ENCODE measurements at regions not wholly inside any gene's neighbourhood (a gene's known extent, or its start where the extent isn't known, plus 50 kb on each side); places are given as distances from the start of the nearest gene placed in this dataset.

- no peak overlapping the region for H3K27ac ChIP-seq (ENCODE audit: low read length)
- no peak for DNase-seq
- no peak overlapping the region for H2AFZ ChIP-seq (ENCODE audit: low read length)
- no peaks in the 10 kb centered on the region for H4K20me1 ChIP-seq (ENCODE audit: insufficient read depth, low read length)
- H3K4me1 ChIP-seq (ENCODE audit: low read length) = no peaks in the 10 kb centered on the region
- H3K36me3 ChIP-seq (replicated peaks; ENCODE audit: insufficient read depth, low read length) = no peaks in the 10 kb centered on the region
- no peaks in the 10 kb centered on the region for H3F3A ChIP-seq (ENCODE audit: insufficient read depth, low read length)
- no peak overlapping the region for H3K4me2 ChIP-seq (ENCODE audit: low read depth, low read length)
- no peaks in the 10 kb centered on the region for H3K9me2 ChIP-seq (replicated peaks; ENCODE audit: insufficient read depth, low read length)
- H3K9ac ChIP-seq (ENCODE audit: low read length) = no peak overlapping the region
- TF ChIP-seq EZH2phosphoT487 (IDR thresholded peaks at IDR 0.05; ENCODE audit: low read length) (no peak), CTCF (IDR thresholded peaks at IDR 0.05; ENCODE audit: low read length) (no peak), EZH2 (optimal IDR thresholded peaks at IDR 0.05; ENCODE audit: low read depth, low read length) (no peak)
- no peaks in the 10 kb centered on the region for H3K79me2 ChIP-seq (ENCODE audit: low read length)
- no peaks in the 10 kb centered on the region for H3K9me3 ChIP-seq (replicated peaks; ENCODE audit: insufficient read depth, low read length)
- no peak overlapping the region for H3K4me3 ChIP-seq (ENCODE audit: low read length)
- no peaks in the 10 kb centered on the region for H3K27me3 ChIP-seq (replicated peaks; ENCODE audit: insufficient read depth, low read length)
Observed at GRCh38 chr3:84100861-84101260, 857.9 kb upstream of the CADM2 start.

GRCh38 chr3:84108442-84108971 is 850.3 kb upstream of the CADM2 start:
- Histone ChIP-seq H4K20me1 (ENCODE audit: insufficient read depth, low read length) (no peaks in the 10 kb centered on the region), H3K4me3 (ENCODE audit: low read length) (no peak overlapping the region), H3K4me1 (ENCODE audit: low read length) (no peaks in the 10 kb centered on the region), H3K27me3 (replicated peaks; ENCODE audit: insufficient read depth, low read length) (no peaks in the 10 kb centered on the region), H3K27ac (ENCODE audit: low read length) (no peak overlapping the region), H3K9me3 (replicated peaks; ENCODE audit: insufficient read depth, low read length) (no peaks in the 10 kb centered on the region), H3K79me2 (ENCODE audit: low read length) (no peaks in the 10 kb centered on the region), H3K9me2 (replicated peaks; ENCODE audit: insufficient read depth, low read length) (no peaks in the 10 kb centered on the region), H3F3A (ENCODE audit: insufficient read depth, low read length) (no peaks in the 10 kb centered on the region), H3K4me2 (ENCODE audit: low read depth, low read length) (no peak overlapping the region), H3K36me3 (replicated peaks; ENCODE audit: insufficient read depth, low read length) (no peaks in the 10 kb centered on the region), H2AFZ (ENCODE audit: low read length) (no peak overlapping the region), H3K9ac (ENCODE audit: low read length) (no peak overlapping the region)
- no peak for DNase-seq
- no peak for TF ChIP-seq EZH2phosphoT487 (IDR thresholded peaks at IDR 0.05; ENCODE audit: low read length)
- no peak for TF ChIP-seq CTCF (IDR thresholded peaks at IDR 0.05; ENCODE audit: low read length)
- TF ChIP-seq EZH2 (optimal IDR thresholded peaks at IDR 0.05; ENCODE audit: low read depth, low read length) = no peak

GRCh38 chr3:84109911-84110310 is 848.9 kb upstream of the CADM2 start:
- Histone ChIP-seq H3K36me3 (replicated peaks; ENCODE audit: insufficient read depth, low read length) (no peaks in the 10 kb centered on the region), H4K20me1 (ENCODE audit: insufficient read depth, low read length) (no peaks in the 10 kb centered on the region), H3K9me3 (replicated peaks; ENCODE audit: insufficient read depth, low read length) (no peaks in the 10 kb centered on the region), H2AFZ (ENCODE audit: low read length) (no peak overlapping the region), H3K4me1 (ENCODE audit: low read length) (no peaks in the 10 kb centered on the region), H3K9ac (ENCODE audit: low read length) (no peak overlapping the region), H3K4me2 (ENCODE audit: low read depth, low read length) (no peak overlapping the region), H3K79me2 (ENCODE audit: low read length) (no peaks in the 10 kb centered on the region), H3K27me3 (replicated peaks; ENCODE audit: insufficient read depth, low read length) (no peaks in the 10 kb centered on the region), H3K9me2 (replicated peaks; ENCODE audit: insufficient read depth, low read length) (no peaks in the 10 kb centered on the region), H3K27ac (ENCODE audit: low read length) (no peak overlapping the region), H3F3A (ENCODE audit: insufficient read depth, low read length) (no peaks in the 10 kb centered on the region), H3K4me3 (ENCODE audit: low read length) (no peak overlapping the region)
- DNase-seq = no peak
- TF ChIP-seq CTCF (IDR thresholded peaks at IDR 0.05; ENCODE audit: low read length) (no peak), EZH2phosphoT487 (IDR thresholded peaks at IDR 0.05; ENCODE audit: low read length) (no peak), EZH2 (optimal IDR thresholded peaks at IDR 0.05; ENCODE audit: low read depth, low read length) (no peak)
